22Rv1 (cell line): ENCODE measurements at regions not wholly inside any gene's neighbourhood (a gene's known extent, or its start where the extent isn't known, plus 50 kb on each side); places are given as distances from the start of the nearest gene placed in this dataset.

Experiments used
- H3K27ac ChIP-seq: fragments of 450-650 bp; 2 replicates; pipeline ENCODE4 v1.5.1; 2017
- ZFX ChIP-seq: fragments of 450-650 bp; IDR thresholded peaks from 2 replicates; pipeline ENCODE4 v1.6.1; 2017; ENCODE audit warnings: antibody characterized with exemption, borderline replicate concordance
- TF ChIP-seq, protein P1 (sequence below): fragments of 450-650 bp; IDR thresholded peaks from 2 replicates; pipeline ENCODE4 v1.5.1; 2017; ENCODE audit warnings: mild to moderate bottlenecking

DNA sequence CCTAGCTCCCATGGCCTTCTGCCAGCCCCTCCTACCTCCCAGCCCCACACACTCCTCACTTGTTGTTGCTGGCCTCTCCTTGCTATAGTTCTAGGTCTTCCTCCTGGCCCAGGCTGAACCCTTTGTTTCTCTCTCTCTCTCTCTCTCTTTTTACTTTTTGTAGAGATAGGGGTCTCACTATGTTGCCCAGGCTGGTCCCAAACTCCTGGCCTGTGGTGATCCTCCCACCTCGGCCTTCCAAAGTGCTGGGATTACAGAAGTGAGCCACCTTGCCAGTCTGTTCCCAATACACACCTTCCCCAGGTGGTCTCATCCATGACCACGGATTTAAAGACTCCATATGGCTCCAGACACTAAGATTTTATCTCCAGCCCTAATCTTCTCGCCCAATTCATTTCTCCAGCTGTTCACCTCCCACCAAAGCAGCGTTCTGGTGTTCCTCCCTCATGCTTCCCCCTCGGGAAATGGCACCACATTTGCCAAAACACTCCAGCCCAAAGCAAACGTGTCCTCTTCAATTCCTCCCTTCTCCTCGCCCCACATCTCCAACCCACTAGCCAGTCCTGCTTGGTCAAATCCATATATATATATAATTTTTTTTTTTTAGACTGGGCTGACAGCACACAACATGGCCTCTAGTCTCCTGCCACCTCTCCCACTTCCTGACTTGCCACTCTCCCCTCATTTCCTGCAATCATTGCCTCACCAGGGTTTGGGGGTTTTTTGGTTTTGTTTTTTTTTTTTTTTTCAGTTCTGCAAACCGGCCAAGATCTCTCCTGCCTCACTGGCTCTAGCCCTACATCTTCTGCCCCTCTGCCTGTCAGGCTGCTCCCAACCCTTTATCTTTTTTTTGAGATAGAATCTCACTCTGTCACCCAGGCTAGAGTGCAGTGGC, 104.4 kb downstream of the NCR2 start:
- TF ChIP-seq ZFX, result no peak
- TF ChIP-seq, protein P1, sequence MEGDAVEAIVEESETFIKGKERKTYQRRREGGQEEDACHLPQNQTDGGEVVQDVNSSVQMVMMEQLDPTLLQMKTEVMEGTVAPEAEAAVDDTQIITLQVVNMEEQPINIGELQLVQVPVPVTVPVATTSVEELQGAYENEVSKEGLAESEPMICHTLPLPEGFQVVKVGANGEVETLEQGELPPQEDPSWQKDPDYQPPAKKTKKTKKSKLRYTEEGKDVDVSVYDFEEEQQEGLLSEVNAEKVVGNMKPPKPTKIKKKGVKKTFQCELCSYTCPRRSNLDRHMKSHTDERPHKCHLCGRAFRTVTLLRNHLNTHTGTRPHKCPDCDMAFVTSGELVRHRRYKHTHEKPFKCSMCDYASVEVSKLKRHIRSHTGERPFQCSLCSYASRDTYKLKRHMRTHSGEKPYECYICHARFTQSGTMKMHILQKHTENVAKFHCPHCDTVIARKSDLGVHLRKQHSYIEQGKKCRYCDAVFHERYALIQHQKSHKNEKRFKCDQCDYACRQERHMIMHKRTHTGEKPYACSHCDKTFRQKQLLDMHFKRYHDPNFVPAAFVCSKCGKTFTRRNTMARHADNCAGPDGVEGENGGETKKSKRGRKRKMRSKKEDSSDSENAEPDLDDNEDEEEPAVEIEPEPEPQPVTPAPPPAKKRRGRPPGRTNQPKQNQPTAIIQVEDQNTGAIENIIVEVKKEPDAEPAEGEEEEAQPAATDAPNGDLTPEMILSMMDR, result no peak
- H3K27ac ChIP-seq, result no peak overlapping the region

DNA sequence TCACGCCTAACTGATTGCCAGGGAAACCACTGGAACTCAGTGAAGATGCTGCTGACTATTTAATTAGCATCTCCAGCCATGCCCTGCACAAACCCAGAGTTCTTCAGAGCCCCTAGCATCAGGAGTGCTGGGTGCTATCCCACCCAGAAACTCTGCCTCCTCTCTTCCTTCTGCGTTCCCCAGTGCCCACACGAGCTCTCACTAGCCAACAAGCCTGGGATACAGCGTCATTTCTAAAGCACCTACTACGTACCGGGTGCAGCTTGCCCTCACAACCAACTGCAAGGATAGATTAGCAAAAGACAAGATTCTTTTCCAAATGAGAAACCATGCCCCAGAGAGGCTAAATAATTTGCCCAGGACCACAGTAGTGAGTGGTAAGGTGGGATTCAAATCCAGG, 105.2 kb upstream of the FOXP4 start:
- no peak overlapping the region for H3K27ac ChIP-seq
- no peak for TF ChIP-seq ZFX
- TF ChIP-seq, protein P1, result no peak

DNA sequence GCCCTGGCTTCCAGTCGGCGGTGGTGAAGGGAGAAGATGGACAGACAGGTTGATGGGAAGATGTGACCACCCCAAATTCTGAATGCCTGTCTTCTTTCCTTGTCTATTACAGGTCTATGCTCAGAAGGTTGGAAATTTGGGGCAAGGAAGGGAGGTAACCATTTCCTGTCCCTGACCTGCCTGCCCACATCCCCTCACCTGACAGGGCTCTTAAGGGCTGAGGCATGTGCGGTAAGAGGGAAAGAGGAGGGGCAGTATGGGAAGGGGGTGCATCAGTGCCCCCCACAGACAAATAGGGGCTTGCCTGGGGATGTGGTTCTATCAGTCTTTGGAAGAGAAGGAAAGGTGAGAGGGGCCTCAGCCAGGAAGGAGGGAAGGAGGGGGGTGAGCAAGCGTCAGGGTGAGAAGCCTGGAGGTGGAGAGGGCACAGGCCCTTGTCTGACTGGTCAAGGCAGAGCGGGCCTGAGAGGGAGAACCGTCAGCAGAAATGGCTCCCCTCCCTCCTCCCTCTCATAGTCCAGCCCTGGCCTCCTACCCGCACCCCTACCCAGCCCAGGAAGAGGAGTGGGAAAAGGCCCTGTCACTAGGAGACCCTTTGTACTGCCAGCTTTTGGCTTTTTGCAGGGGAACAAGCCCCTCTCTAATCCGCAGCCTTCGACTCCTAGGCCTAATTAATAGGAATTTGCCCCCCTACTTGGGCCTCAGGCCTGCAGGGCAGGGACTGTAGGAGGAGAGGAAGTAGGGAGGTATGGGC, 104.4 kb upstream of the FOXP4 start:
- TF ChIP-seq, protein P1, result no peak
- TF ChIP-seq ZFX, result no peak
- H3K27ac ChIP-seq, result no peak overlapping the region

DNA sequence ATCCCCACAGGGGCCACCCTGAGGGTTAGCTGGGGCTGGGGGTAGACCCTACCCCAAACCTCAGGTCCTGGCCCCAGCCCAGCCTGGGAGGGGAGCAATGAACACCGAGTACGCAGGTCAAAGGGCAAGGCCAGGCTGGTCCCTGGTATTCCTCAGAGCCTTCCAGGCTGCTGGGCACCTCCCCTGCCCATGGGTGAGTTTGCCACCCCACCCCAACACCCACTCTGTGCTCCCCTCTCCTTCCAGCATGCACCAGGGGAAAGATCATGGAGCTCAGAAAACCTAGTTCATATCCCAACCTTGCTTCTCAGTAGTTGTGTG, 103.9 kb upstream of the FOXP4 start:
- H3K27ac ChIP-seq, result no peak overlapping the region
- TF ChIP-seq, protein P1, result no peak

DNA sequence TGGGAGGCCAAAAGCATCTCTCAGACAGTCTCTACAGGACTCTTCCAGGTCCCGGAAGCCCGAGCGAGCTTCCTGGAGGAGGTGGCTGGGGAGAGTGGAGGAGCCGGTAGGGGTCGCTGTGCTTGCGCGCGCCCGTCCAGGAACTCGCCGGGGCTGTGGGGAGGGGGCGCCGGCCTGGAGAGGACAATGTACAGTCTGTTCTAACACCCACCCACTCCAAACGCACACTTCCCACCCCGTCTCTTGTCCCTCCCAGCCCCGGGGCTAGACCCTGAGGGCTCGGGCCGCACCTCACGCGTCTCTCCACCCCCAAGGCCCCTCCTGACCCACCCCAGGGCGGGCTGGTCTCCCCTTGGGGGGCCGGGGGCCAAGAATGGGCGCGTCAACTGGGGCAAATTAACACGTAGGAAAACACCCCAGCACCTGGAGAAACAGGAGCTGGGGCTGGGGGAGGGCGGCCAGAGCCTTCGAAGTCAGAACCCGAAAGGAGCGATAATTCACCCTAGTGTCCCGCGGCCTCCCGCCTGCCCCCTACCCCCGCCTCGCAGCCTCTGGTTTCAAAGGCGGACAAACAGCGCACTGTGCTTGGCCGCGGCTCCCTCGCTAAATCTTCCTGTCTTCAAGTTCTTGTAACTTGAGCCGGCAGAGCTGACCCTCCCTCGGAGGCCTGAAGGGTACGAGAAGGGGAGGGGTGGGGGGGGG, 103.2 kb upstream of the FOXP4 start:
- no peak overlapping the region for H3K27ac ChIP-seq
- TF ChIP-seq, protein P1, result peak; percentile 83
- TF ChIP-seq ZFX, result no peak

DNA sequence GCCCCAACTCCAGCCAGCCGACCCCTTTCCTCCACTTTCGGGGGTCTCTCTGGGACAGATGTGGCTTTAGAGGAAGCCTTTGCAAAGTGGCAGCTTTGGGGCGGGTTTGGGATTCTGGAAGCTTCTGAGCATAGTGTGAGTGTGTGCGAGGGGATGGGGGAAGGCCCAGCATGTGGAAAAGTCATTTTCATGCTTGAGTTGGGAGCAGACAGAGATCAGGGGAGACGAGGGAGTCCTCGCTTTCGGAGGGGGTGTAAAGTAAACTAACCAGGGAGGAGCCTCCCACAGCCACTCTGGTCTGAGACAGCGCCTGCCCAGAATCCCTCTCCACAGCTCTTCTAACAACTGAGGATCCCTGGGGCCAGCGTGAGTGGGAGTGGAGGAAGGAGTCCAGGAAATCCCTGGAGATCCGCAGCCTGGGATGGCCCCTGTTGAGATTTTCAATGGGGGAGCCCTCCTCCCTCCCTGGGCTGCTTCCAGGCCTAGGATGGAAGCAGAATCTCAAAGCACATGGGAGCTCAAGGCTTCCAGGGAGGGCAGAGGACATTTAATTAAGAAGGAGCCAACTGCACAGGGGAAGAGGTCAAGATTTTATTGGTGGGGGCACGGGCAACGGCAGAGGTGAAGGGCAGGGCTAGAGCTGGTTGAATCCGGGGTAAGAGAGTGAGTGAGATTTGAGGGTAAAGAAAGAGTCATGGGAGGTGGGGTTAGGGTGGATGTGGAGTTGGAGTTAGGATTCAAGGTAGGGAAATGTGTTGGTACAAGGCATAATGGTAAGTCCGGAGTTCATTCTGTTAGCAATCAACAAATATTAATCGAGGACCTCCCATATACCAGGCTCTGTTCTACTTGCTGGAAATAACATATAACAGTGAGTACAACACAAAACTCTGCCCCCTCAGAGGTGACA, 102.3 kb upstream of the FOXP4 start:
- TF ChIP-seq, protein P1, result no peak
- H3K27ac ChIP-seq, result no peak overlapping the region
